Neural progenitor cell (in vitro differentiated cells): ENCODE measurements at regions not wholly inside any gene's neighbourhood (a gene's known extent, or its start where the extent isn't known, plus 50 kb on each side); places are given as distances from the start of the nearest gene placed in this dataset.
A peak's percentile ranks its signal among the peaks of the same experiment; 100 is the strongest.

Experiments used
- DNase-seq: peaks from one replicate; pipeline ENCODE4 v3.0.0-alpha.2; 2016; ENCODE audit warnings: low spot score
- H2AFZ ChIP-seq: fragments of 200-600 bp; sonication (generic); replicated peaks from 2 replicates; pipeline ENCODE4 v1.6.1; 2016; ENCODE audit warnings: antibody characterized with exemption
- H3F3A ChIP-seq: fragments of 200-600 bp; sonication (generic); 2 replicates; pipeline ENCODE4 v1.6.1; 2016; ENCODE audit warnings: antibody characterized with exemption, low read depth
- H3K27ac ChIP-seq: fragments of 200-600 bp; sonication (generic); 2 replicates; pipeline ENCODE4 v1.5.1; 2016; ENCODE audit warnings: mild to moderate bottlenecking
- H3K27me3 ChIP-seq: fragments of 200-600 bp; sonication (generic); 2 replicates; pipeline ENCODE4 v1.6.1; 2016; ENCODE audit warnings: mild to moderate bottlenecking, moderate library complexity
- H3K36me3 ChIP-seq: fragments of 200-600 bp; sonication (generic); 2 replicates; pipeline ENCODE4 v1.5.1; 2016
- H3K4me1 ChIP-seq: fragments of 200-600 bp; sonication (generic); 2 replicates; pipeline ENCODE4 v1.6.1; 2016; ENCODE audit warnings: mixed run types
- H3K4me2 ChIP-seq: fragments of 200-600 bp; sonication (generic); 2 replicates; pipeline ENCODE4 v1.6.1; 2016
- H3K4me3 ChIP-seq: fragments of 200-600 bp; sonication (generic); 2 replicates; pipeline ENCODE4 v1.5.1; 2016
- H3K79me2 ChIP-seq: fragments of 200-600 bp; sonication (generic); 2 replicates; pipeline ENCODE4 v1.6.1; 2016; ENCODE audit warnings: low read depth
- H3K9ac ChIP-seq: fragments of 200-600 bp; sonication (generic); 2 replicates; pipeline ENCODE4 v1.6.1; 2016
- H3K9me3 ChIP-seq: fragments of 200-600 bp; sonication (generic); 2 replicates; pipeline ENCODE4 v1.5.1; 2016; ENCODE audit warnings: low read depth
- H4K20me1 ChIP-seq: fragments of 200-600 bp; sonication (generic); 2 replicates; pipeline ENCODE4 v1.6.1; 2016; ENCODE audit warnings: low read depth
- H3K27ac Mint-ChIP-seq: 3 replicates; pipeline ENCODE4 v1.8.0; 2021; ENCODE audit warnings: mixed read lengths
- H3K27me3 Mint-ChIP-seq: 2 replicates; pipeline ENCODE4 v1.8.0; 2022; ENCODE audit warnings: low read depth, mild to moderate bottlenecking, inconsistent platforms, moderate library complexity, mixed read lengths; ENCODE audit not compliant: insufficient read depth
- H3K36me3 Mint-ChIP-seq: 3 replicates; pipeline ENCODE4 v1.8.0; 2021; ENCODE audit warnings: mixed read lengths
- H3K4me1 Mint-ChIP-seq: 3 replicates; pipeline ENCODE4 v1.8.0; 2021; ENCODE audit warnings: mixed read lengths
- H3K4me3 Mint-ChIP-seq: 3 replicates; pipeline ENCODE4 v1.8.0; 2021; ENCODE audit warnings: mild to moderate bottlenecking, moderate library complexity, mixed read lengths
- H3K9me3 Mint-ChIP-seq: 3 replicates; pipeline ENCODE4 v1.8.0; 2020; ENCODE audit warnings: mixed read lengths
- EZH2 ChIP-seq: fragments of 200-600 bp; sonication (generic); IDR thresholded peaks from 2 replicates; pipeline ENCODE4 v1.6.1; 2017; ENCODE audit warnings: antibody characterized with exemption, mild to moderate bottlenecking, moderate library complexity
- EZH2phosphoT487 ChIP-seq: fragments of 200-600 bp; sonication (generic); IDR thresholded peaks from 2 replicates; pipeline ENCODE4 v1.6.1; 2017; ENCODE audit warnings: antibody characterized with exemption
- TF ChIP-seq, protein P1 (sequence below): fragments of 200-600 bp; sonication (generic); IDR thresholded peaks from 2 replicates; pipeline ENCODE4 v1.5.1; 2017; ENCODE audit warnings: antibody characterized with exemption, mild to moderate bottlenecking

DNA sequence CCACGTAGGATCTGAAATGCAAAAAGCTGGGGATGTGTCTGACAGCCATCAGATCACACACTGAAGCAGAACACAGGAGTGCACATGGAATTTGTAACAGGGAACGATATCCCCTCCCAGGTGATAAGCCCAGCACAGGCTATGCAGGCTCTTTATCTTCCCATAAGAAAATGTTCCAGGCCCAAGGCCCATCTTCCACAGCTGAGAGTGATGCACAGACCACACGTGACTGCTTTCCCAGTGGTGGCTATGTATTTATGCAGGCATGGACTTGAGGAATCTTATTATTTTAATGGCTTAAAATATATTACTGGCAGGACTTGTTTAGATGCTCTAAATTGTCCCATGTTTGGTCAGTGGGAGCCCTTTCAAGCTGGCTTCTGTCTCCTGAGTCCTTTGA, 70.5 kb upstream of the AFF3 start:
- TF ChIP-seq, protein P1, sequence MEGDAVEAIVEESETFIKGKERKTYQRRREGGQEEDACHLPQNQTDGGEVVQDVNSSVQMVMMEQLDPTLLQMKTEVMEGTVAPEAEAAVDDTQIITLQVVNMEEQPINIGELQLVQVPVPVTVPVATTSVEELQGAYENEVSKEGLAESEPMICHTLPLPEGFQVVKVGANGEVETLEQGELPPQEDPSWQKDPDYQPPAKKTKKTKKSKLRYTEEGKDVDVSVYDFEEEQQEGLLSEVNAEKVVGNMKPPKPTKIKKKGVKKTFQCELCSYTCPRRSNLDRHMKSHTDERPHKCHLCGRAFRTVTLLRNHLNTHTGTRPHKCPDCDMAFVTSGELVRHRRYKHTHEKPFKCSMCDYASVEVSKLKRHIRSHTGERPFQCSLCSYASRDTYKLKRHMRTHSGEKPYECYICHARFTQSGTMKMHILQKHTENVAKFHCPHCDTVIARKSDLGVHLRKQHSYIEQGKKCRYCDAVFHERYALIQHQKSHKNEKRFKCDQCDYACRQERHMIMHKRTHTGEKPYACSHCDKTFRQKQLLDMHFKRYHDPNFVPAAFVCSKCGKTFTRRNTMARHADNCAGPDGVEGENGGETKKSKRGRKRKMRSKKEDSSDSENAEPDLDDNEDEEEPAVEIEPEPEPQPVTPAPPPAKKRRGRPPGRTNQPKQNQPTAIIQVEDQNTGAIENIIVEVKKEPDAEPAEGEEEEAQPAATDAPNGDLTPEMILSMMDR: no peak
- TF ChIP-seq EZH2: no peak
- no peak for TF ChIP-seq EZH2phosphoT487
- Mint-ChIP-seq H3K9me3 (no peaks in the 10 kb centered on the region), H3K27me3 (no peaks in the 10 kb centered on the region), H3K27ac (no peak overlapping the region), H3K36me3 (no peaks in the 10 kb centered on the region), H3K4me1 (no peaks in the 10 kb centered on the region), H3K4me3 (no peak overlapping the region)
- no peaks in the 10 kb centered on the region for H3F3A ChIP-seq
- H3K4me1 ChIP-seq: no peaks in the 10 kb centered on the region
- H3K4me2 ChIP-seq: no peak overlapping the region
- H3K9me3 ChIP-seq: no peaks in the 10 kb centered on the region
- no peak overlapping the region for H3K9ac ChIP-seq
- H3K27ac ChIP-seq: no peak overlapping the region
- no peak overlapping the region for H2AFZ ChIP-seq
- no peaks in the 10 kb centered on the region for H3K36me3 ChIP-seq
- DNase-seq: no peak
- no peaks in the 10 kb centered on the region for H3K27me3 ChIP-seq
- no peaks in the 10 kb centered on the region for H3K79me2 ChIP-seq
- H4K20me1 ChIP-seq: no peaks in the 10 kb centered on the region
- no peak overlapping the region for H3K4me3 ChIP-seq

GRCh38 chr2:100211521-100211920, 69.1 kb upstream of the AFF3 start:
- H3K4me1 Mint-ChIP-seq: no peaks in the 10 kb centered on the region
- TF ChIP-seq EZH2phosphoT487 (no peak), EZH2 (no peak)
- TF ChIP-seq, protein P1: no peak
- H4K20me1 ChIP-seq: no peaks in the 10 kb centered on the region
- H3K4me3 ChIP-seq: no peak overlapping the region
- H3K9me3 Mint-ChIP-seq: no peaks in the 10 kb centered on the region
- no peak overlapping the region for H3K9ac ChIP-seq
- no peaks in the 10 kb centered on the region for H3K27me3 Mint-ChIP-seq
- H3K36me3 ChIP-seq: no peaks in the 10 kb centered on the region
- no peaks in the 10 kb centered on the region for H3K27me3 ChIP-seq
- H3K4me2 ChIP-seq: no peak overlapping the region
- H3K4me1 ChIP-seq: no peaks in the 10 kb centered on the region
- no peak overlapping the region for H3K27ac ChIP-seq
- no peaks in the 10 kb centered on the region for H3K79me2 ChIP-seq
- no peaks in the 10 kb centered on the region for H3F3A ChIP-seq
- no peak for DNase-seq
- H3K27ac Mint-ChIP-seq: no peak overlapping the region
- H3K36me3 Mint-ChIP-seq: no peaks in the 10 kb centered on the region
- no peak overlapping the region for H3K4me3 Mint-ChIP-seq
- H3K9me3 ChIP-seq: no peaks in the 10 kb centered on the region
- no peak overlapping the region for H2AFZ ChIP-seq

DNA sequence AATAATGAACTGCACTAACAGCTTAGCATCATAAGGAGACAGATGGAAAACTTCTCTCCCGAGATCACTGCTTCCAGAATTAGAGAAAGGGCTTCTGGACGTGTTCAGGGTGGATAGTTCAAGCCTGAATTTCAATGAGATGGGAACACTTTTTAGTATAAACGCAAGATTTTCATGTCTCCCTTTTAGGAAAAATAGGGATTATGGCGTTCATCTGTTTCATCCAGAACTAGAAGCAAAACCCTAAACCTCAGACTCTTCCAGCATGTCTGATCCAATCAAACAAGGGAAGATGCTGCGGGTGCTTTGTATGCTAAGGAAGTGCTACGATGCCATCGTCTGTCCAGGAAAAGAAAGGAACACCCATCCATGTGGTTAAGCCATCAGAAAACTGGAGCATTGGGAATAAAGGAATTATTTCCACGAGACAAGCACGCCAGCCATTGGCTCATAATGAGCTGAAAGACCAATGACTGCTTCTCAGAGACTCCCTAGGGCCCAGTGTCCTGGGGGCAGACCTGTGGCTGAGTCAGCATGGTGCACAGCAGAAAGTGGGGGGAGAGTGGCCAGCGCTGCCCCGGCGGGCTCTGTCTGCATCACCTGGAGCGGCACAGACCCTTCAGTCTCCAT, 65.9 kb upstream of the AFF3 start:
- Histone ChIP-seq H3K27ac (no peak overlapping the region), H3K36me3 (no peaks in the 10 kb centered on the region), H3K27me3 (no peaks in the 10 kb centered on the region), H2AFZ (no peak overlapping the region), H3K79me2 (no peaks in the 10 kb centered on the region), H3K4me1 (no peaks in the 10 kb centered on the region), H3F3A (no peaks in the 10 kb centered on the region), H3K4me3 (no peak overlapping the region), H3K9ac (no peak overlapping the region), H3K9me3 (no peaks in the 10 kb centered on the region), H4K20me1 (no peaks in the 10 kb centered on the region), H3K4me2 (no peak overlapping the region)
- no peak for DNase-seq
- Mint-ChIP-seq H3K27me3 (no peaks in the 10 kb centered on the region), H3K36me3 (no peaks in the 10 kb centered on the region), H3K27ac (no peak overlapping the region), H3K4me1 (peaks cover 8% of the 10 kb centered on the region), H3K9me3 (no peaks in the 10 kb centered on the region), H3K4me3 (no peak overlapping the region)
- TF ChIP-seq, protein P1: peak; percentile 20
- TF ChIP-seq EZH2phosphoT487: no peak
